Body of pancreas (tissue), 4 donors: ENCODE measurements at regions not wholly inside any gene's neighbourhood (a gene's known extent, or its start where the extent isn't known, plus 50 kb on each side); places are given as distances from the start of the nearest gene placed in this dataset.

Source experiments
- ATAC-seq: fragments of 150-250 bp; one replicate; pipeline ENCODE4 v1.9.1; 2016
- DNase-seq, 4 donors: peaks; one replicate each; pipeline ENCODE4 v3.0.0-alpha.2; 2019
- H3K27ac ChIP-seq, 4 donors: fragments of 200-600 bp; sonication (generic); 1 replicate in 3 of 4; 2 replicates in 1 of 4; pipeline versions ENCODE4 v1.5.1 to v1.6.1; 2016 to 2019; ENCODE audit warnings: mild to moderate bottlenecking in 1 of 4, mixed read lengths in 1 of 4, moderate library complexity in 1 of 4
- H3K27me3 ChIP-seq, 2 donors: fragments of 200-600 bp; sonication (generic); one replicate each; pipeline ENCODE4 v1.6.0; 2016; ENCODE audit warnings: mild to moderate bottlenecking in 1 of 2
- H3K36me3 ChIP-seq, 2 donors: fragments of 200-600 bp; sonication (generic); replicated peaks in 1 of 2; 2 replicates each; pipeline ENCODE4 v1.5.1; 2016; ENCODE audit warnings: low read depth in 2 of 2; ENCODE audit not compliant: insufficient read depth in 1 of 2
- H3K4me1 ChIP-seq: fragments of 200-600 bp; sonication (generic); one replicate; pipeline ENCODE4 v1.6.0; 2016
- H3K4me3 ChIP-seq, 2 donors: fragments of 200-600 bp; sonication (generic); 1 replicate in 1 of 2; 2 replicates in 1 of 2; pipeline ENCODE4 v1.5.1; 2016 to 2019
- H3K9me3 ChIP-seq, 3 donors: fragments of 200-600 bp; sonication (generic); 1 replicate in 2 of 3; 2 replicates in 1 of 3; pipeline ENCODE4 v1.5.1; 2016
- CTCF ChIP-seq, 7 experiments: fragments of 450-650 bp in 4 of 7; fragments of 200-600 bp in 3 of 7; sonication (generic) in 3 of 7; IDR thresholded peaks; one replicate each; pipeline ENCODE4 v1.5.1; 2016 to 2019; ENCODE audit warnings: antibody characterized with exemption in 7 of 7
- POLR2A ChIP-seq, 3 donors: fragments of 450-650 bp; IDR thresholded peaks; one replicate each; pipeline ENCODE4 v1.6.1; 2016; ENCODE audit warnings: antibody characterized with exemption in 3 of 3, mild to moderate bottlenecking in 2 of 3
- WGBS, 2 donors: methylation state at CpG; one replicate each; pipeline ENCODE4 v1.1.5; 2017; 5-methylcytosine and 5-hydroxymethylcytosine counted together
- intact Hi-C: fragments of 100-400 bp; cut with DNase I; formaldehyde crosslinking; loops from one replicate; pipeline ENCODE4 v1.15.1; 2023

GRCh38 chr3:117527346-117527745 is 817.8 kb downstream of the TUSC7 start:
- Histone ChIP-seq H3K27me3 (no peaks in the 10 kb centered on the region), H3K4me3 (no peak overlapping the region), H3K4me1 (no peaks in the 10 kb centered on the region), H3K9me3 (no peaks in the 10 kb centered on the region), H3K27ac (no peak overlapping the region), H3K36me3 (no peaks in the 10 kb centered on the region)
- no peak for ATAC-seq
- WGBS, 2 donors: 65 to 66% methylated on average over 2 of the region's 2 CpGs
- intact Hi-C loops: no loop called here
- TF ChIP-seq CTCF (IDR thresholded peaks at IDR 0.05) (no peak), POLR2A (IDR thresholded peaks at IDR 0.05) (no peak)
- no peak for DNase-seq

DNA sequence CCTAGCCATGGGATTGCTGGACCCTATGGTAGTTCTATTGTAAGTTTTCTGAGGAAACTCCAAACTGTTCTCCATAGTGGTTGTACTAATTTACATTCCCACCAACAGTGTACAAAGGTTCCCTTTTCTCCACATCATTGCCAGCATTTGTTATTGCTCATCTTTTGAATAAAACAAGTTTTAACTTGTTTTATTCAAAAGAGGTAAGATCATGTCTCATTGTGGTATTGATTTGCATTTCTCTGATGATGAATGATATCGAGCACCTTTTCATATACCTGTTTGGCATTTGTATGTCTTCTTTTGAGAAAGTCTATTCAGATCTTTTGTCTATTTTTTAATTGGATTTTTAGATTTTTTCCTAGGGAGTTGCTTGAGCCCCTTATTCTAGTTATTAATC is 819.1 kb downstream of the TUSC7 start:
- Histone ChIP-seq H3K4me1 (no peaks in the 10 kb centered on the region), H3K27me3 (no peaks in the 10 kb centered on the region), H3K36me3 (no peaks in the 10 kb centered on the region), H3K9me3 (no peaks in the 10 kb centered on the region), H3K27ac (no peak overlapping the region), H3K4me3 (no peak overlapping the region)
- TF ChIP-seq CTCF (IDR thresholded peaks at IDR 0.05) (no peak), POLR2A (IDR thresholded peaks at IDR 0.05) (no peak)
- ATAC-seq: no peak
- WGBS, 2 donors: 52 to 58% methylated on average over 1 of the region's 1 CpG
- no peak for DNase-seq
- intact Hi-C loops: no loop called here

DNA sequence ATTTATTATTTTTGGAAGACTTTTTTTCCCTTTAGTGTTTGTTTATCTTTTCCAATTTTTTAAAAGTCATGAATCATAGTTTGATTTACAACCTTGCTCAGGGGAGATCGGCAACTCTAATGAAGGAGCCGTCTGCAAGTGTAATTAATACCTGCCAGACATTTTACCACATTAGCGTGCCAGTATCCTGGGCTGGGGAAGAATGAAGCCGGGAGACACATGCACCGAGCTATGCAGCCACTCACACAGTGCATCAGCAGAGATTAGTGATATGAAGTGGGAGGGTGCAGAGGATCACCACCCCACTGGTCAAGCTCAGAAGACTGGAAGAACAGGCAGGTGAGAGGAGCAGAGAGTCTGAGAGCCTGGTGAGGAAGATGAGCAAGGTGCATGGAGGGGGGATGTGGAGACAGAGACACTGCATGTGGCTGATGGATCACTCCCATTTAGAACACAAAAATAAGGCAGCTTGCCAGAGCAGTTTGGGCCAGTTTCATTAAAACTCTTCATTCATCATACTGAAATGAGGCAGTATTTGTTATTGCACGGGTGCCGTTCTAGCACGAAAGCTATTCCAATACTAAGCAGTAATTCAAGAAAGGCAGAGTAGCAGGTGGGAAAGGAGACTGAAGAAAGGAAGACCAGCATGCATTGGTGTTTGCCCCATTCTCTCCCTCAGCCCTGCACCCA is 821.6 kb downstream of the TUSC7 start:
- WGBS, 2 donors: 43 to 48% methylated on average over 8 of the region's 8 CpGs
- no peak overlapping the region for H3K27ac ChIP-seq
- no peaks in the 10 kb centered on the region for H3K27me3 ChIP-seq
- H3K36me3 ChIP-seq: no peaks in the 10 kb centered on the region
- H3K4me1 ChIP-seq: no peaks in the 10 kb centered on the region
- intact Hi-C loops: loop anchor here (10.0 kb wide), 1 partner anchor 506 kb away; no protein-coding TSS in a partner anchor
- ATAC-seq (no peak), DNase-seq (no peak)
- H3K9me3 ChIP-seq: no peaks in the 10 kb centered on the region
- no peak for TF ChIP-seq POLR2A (IDR thresholded peaks at IDR 0.05)
- TF ChIP-seq CTCF (IDR thresholded peaks at IDR 0.05): no peak
- no peak overlapping the region for H3K4me3 ChIP-seq

DNA sequence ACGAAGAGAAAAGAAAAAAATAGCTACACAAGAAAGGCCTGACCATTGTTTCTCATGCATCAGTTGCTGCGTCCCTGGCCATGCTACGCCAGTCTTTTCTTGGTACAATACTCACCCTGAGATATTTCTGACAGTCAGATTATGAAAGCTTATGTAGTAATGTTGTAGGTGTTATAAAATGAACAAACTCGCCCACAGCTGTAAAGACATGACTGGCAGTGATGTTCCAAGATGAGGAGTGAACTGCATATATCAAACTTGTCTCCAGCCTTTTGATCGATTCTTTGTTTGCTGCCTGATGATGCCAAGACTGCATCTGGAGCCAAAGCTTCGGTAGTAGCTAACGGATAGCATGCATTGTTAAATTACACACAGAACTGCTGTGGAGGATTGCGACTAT is 822.7 kb downstream of the TUSC7 start:
- WGBS, 2 donors: 69 to 71% methylated on average over 8 of the region's 8 CpGs
- Histone ChIP-seq H3K36me3 (no peaks in the 10 kb centered on the region), H3K27me3 (no peaks in the 10 kb centered on the region), H3K27ac (no peak overlapping the region), H3K9me3 (no peaks in the 10 kb centered on the region), H3K4me1 (no peaks in the 10 kb centered on the region), H3K4me3 (no peak overlapping the region)
- ATAC-seq (no peak), DNase-seq (no peak)
- intact Hi-C loops: loop anchor here (10.0 kb wide), 1 partner anchor 507 kb away; no protein-coding TSS in a partner anchor
- TF ChIP-seq CTCF (IDR thresholded peaks at IDR 0.05) (no peak), POLR2A (IDR thresholded peaks at IDR 0.05) (no peak)

DNA sequence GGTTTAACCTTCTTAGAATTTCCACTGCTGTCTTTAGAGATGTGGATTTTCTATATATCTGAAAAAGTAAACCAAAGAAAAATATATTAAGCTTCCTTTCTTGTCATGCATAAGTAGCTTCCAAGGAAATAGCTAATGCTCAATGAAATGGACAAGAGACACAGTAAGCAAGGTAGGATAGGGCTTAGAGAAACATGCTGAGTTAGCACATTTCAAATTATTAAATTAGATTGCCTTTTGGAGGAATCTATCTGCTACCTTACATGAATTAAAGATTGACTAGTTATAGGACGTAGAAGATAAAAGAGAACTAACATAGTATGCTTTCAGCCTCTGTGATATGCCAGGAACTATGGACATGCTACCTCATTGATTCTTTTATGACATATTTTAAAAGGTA is 824.6 kb downstream of the TUSC7 start:
- Histone ChIP-seq H3K27me3 (peaks cover 0 to 3% of the 10 kb centered on the region in 2 donors), H3K36me3 (no peaks in the 10 kb centered on the region), H3K27ac (no peak overlapping the region), H3K9me3 (no peaks in the 10 kb centered on the region), H3K4me3 (no peak overlapping the region), H3K4me1 (no peaks in the 10 kb centered on the region)
- TF ChIP-seq CTCF (IDR thresholded peaks at IDR 0.05) (no peak), POLR2A (IDR thresholded peaks at IDR 0.05) (no peak)
- intact Hi-C loops: loop anchor here (10.0 kb wide), 1 partner anchor 509 kb away; no protein-coding TSS in a partner anchor
- DNase-seq (no peak), ATAC-seq (no peak)
- WGBS, 2 donors: 68 to 71% methylated on average over 1 of the region's 1 CpG
